Gastrocnemius medialis (tissue), 4 donors: ENCODE measurements at regions not wholly inside any gene's neighbourhood (a gene's known extent, or its start where the extent isn't known, plus 50 kb on each side); places are given as distances from the start of the nearest gene placed in this dataset.
"Not testable (repeated sequence)": the region's sequence is repeated elsewhere in the genome, so short reads cannot be mapped to it uniquely, and the experiment has no call there.

Source experiments
- ATAC-seq, 2 donors: fragments of 150-250 bp; one replicate each; pipeline ENCODE4 v1.9.1; 2016
- DNase-seq, 2 donors: peaks; one replicate each; pipeline ENCODE4 v3.0.0-alpha.2; 2019
- H3K27ac ChIP-seq, 4 donors: fragments of 200-600 bp; sonication (generic); 1 replicate in 1 of 4; 2 replicates in 3 of 4; pipeline ENCODE4 v1.5.1; 2016 to 2018; ENCODE audit warnings: mild to moderate bottlenecking in 2 of 4, moderate library complexity in 1 of 4
- H3K27me3 ChIP-seq, 3 donors: fragments of 200-600 bp; sonication (generic) in 2 of 3; 1 replicate in 1 of 3; 2 replicates in 2 of 3; pipeline versions ENCODE4 v1.5.1 to v1.6.0; 2016 to 2019; ENCODE audit warnings: mild to moderate bottlenecking in 1 of 3, moderate library complexity in 1 of 3
- H3K36me3 ChIP-seq, 2 donors: fragments of 200-600 bp; sonication (generic) in 1 of 2; one replicate each; pipeline ENCODE4 v1.5.1; 2017 to 2018
- H3K4me1 ChIP-seq, 2 donors: fragments of 200-600 bp; sonication (generic) in 1 of 2; one replicate each; pipeline ENCODE4 v1.5.1; 2016 to 2017; ENCODE audit warnings: mild to moderate bottlenecking in 2 of 2
- H3K4me3 ChIP-seq, 4 donors: fragments of 200-600 bp; sonication (generic) in 3 of 4; 1 replicate in 1 of 4; 2 replicates in 3 of 4; pipeline ENCODE4 v1.5.1; 2016 to 2019; ENCODE audit warnings: mild to moderate bottlenecking in 2 of 4
- H3K9me3 ChIP-seq, 3 donors: fragments of 200-600 bp; sonication (generic) in 2 of 3; 1 replicate in 1 of 3; 2 replicates in 2 of 3; pipeline ENCODE4 v1.5.1; 2016 to 2019
- CTCF ChIP-seq, 5 experiments: fragments of 450-650 bp in 3 of 5; fragments of 200-600 bp in 2 of 5; sonication (generic) in 2 of 5; IDR thresholded peaks in 4 of 5; conservative IDR thresholded peaks in 1 of 5; 1 replicate in 4 of 5; 2 replicates in 1 of 5; pipeline ENCODE4 v1.5.1; 2016 to 2019; ENCODE audit warnings: antibody characterized with exemption in 5 of 5, mild to moderate bottlenecking in 3 of 5, moderate library complexity in 3 of 5
- POLR2A ChIP-seq, 2 donors: fragments of 450-650 bp; IDR thresholded peaks; one replicate each; pipeline ENCODE4 v1.6.1; 2017; ENCODE audit warnings: antibody characterized with exemption in 2 of 2, mild to moderate bottlenecking in 2 of 2, moderate library complexity in 2 of 2
- in situ Hi-C, 4 donors: fragments of 200-750 bp; cut with MboI; loops; one replicate each; pipeline versions ENCODE4 v1.15.0 to v1.8.0; 2017; ENCODE audit warnings: low sequenced_read_pairs in 4 of 4
- intact Hi-C: fragments of 100-400 bp; cut with DNase I; formaldehyde crosslinking; loops from one replicate; pipeline ENCODE4 v1.15.1; 2023; ENCODE audit warnings: low total_unique reads

DNA sequence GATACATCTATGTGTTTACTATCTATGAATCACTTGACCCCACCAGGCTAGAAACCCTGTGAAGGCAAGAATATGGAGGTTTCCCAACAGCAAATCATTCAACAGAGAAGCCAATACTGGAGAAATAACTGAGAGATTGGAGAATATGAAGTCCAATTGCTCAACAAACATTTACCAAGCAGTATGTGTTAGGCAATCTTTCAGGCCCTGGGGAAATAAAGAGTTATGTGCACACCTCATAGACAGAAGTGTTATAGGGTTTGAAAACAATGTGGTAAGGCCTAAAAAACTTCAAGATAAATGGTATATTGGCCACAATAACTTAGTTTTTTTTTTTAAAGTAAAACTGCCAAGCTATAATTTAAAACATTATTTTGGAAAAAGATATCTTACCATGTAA, 1245.8 kb downstream of the CDH11 start:
- no peak overlapping the region for H3K27ac ChIP-seq
- in situ Hi-C loops (no loop called here), intact Hi-C loops (no loop called here)
- no peaks in the 10 kb centered on the region for H3K36me3 ChIP-seq
- no peaks in the 10 kb centered on the region for H3K4me1 ChIP-seq
- H3K9me3 ChIP-seq, result no peaks in the 10 kb centered on the region
- TF ChIP-seq CTCF (IDR thresholded peaks at IDR 0.05 in 4 of 5, conservative IDR thresholded peaks at IDR 0.05 in 1 of 5), result no peak
- TF ChIP-seq POLR2A (IDR thresholded peaks at IDR 0.05), result no peak
- ATAC-seq, result no peak
- DNase-seq, result no peak
- no peaks in the 10 kb centered on the region for H3K27me3 ChIP-seq
- H3K4me3 ChIP-seq, result no peak overlapping the region

DNA sequence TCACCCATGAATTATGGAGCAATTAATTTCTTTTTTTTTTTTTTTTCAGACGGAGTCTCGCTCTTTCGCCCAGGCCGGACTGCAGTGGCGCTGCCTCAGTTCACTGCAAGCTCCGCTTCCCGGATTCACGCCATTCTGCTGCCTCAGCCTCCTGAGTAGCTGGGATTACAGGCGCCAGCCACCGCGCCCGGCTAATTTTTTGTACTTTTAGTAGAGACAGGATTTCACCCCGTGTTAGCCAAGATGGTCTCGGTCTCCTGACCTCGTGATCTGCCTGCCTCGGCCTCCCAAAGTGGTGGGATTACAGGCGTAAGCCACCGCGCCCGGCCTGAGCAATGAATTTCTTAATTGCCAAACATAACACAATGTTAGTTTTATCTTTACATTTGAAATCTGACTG, 1261.2 kb downstream of the CDH11 start:
- DNase-seq, intact Hi-C loops: not testable (repeated sequence)

DNA sequence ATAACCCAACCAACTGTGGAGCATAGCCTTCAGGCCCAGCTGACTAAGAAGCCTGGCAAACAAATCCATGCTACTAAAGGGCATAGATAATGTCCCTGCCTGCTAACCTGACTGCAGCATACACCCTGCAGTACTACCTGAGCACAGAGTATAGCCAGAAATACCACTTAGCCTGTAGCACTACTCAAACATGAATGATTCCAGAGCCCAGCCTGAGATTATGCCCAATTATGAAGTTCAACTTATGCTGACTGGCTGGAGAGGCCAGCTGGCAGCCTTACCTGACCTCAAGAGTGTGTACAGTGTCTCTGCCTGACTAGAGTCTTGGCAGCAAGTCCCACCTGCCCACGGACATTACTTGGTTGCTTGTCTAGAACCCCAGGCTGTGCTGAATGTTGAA, 1265.3 kb downstream of the CDH11 start:
- H3K4me3 ChIP-seq, result no peak overlapping the region
- H3K27ac ChIP-seq, result no peak overlapping the region
- TF ChIP-seq CTCF (IDR thresholded peaks at IDR 0.05 in 4 of 5, conservative IDR thresholded peaks at IDR 0.05 in 1 of 5) (no peak), POLR2A (IDR thresholded peaks at IDR 0.05) (no peak)
- H3K27me3 ChIP-seq, result no peaks in the 10 kb centered on the region
- H3K9me3 ChIP-seq, result no peaks in the 10 kb centered on the region
- DNase-seq (no peak), ATAC-seq (no peak)
- intact Hi-C loops (loop anchor here (2.0 kb wide), 1 partner anchor 14 kb away; no protein-coding TSS in a partner anchor), in situ Hi-C loops (no loop called here)
- H3K36me3 ChIP-seq, result no peaks in the 10 kb centered on the region
- no peaks in the 10 kb centered on the region for H3K4me1 ChIP-seq

More for the DNA sequence above, 1261.2 kb downstream of the CDH11 start:
- H3K27ac ChIP-seq, H3K4me1 ChIP-seq, ATAC-seq, H3K27me3 ChIP-seq, H3K9me3 ChIP-seq, H3K4me3 ChIP-seq, H3K36me3 ChIP-seq, in situ Hi-C loops: not testable (repeated sequence)

DNA sequence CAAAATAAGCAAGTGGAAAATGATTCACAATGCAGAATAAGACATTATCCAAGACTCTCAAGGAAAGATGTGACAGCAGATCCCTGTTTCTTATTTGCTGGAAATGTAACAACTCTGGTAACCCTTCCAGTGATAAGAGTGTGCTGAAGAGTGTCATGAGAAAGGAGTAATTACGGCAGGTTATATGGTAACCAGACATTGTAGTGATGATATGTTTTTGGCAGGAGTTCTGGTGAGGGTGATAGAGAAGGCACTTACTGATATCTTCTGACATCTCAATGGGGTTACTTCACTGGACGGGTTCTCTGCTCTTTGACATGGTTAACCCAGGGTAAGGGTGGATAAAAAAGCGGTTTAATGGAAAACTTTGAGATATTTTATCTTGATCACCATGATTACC, 1270.9 kb downstream of the CDH11 start:
- H3K4me1 ChIP-seq, result no peaks in the 10 kb centered on the region
- H3K27ac ChIP-seq, result no peak overlapping the region
- H3K36me3 ChIP-seq, result no peaks in the 10 kb centered on the region
- H3K9me3 ChIP-seq, result no peaks in the 10 kb centered on the region
- ATAC-seq, result no peak
- TF ChIP-seq CTCF (IDR thresholded peaks at IDR 0.05 in 4 of 5, conservative IDR thresholded peaks at IDR 0.05 in 1 of 5) (no peak), POLR2A (IDR thresholded peaks at IDR 0.05) (no peak)
- intact Hi-C loops (no loop called here), in situ Hi-C loops (no loop called here)
- DNase-seq, result no peak
- H3K4me3 ChIP-seq, result no peak overlapping the region
- no peaks in the 10 kb centered on the region for H3K27me3 ChIP-seq

GRCh38 chr16:63841271-63841670, 1280.6 kb downstream of the CDH11 start:
- H3K4me1 ChIP-seq, result no peaks in the 10 kb centered on the region
- H3K27me3 ChIP-seq, result no peaks in the 10 kb centered on the region
- in situ Hi-C loops (no loop called here), intact Hi-C loops (no loop called here)
- H3K36me3 ChIP-seq, result no peaks in the 10 kb centered on the region
- TF ChIP-seq POLR2A (IDR thresholded peaks at IDR 0.05), result no peak
- TF ChIP-seq CTCF (IDR thresholded peaks at IDR 0.05 in 4 of 5, conservative IDR thresholded peaks at IDR 0.05 in 1 of 5), result no peak
- H3K4me3 ChIP-seq, result no peak overlapping the region
- ATAC-seq (no peak), DNase-seq (no peak)
- no peak overlapping the region for H3K27ac ChIP-seq
- H3K9me3 ChIP-seq, result no peaks in the 10 kb centered on the region
